H1 (cell line): ENCODE measurements at regions not wholly inside any gene's neighbourhood (a gene's known extent, or its start where the extent isn't known, plus 50 kb on each side); places are given as distances from the start of the nearest gene placed in this dataset.

ENCODE experiments used
- CTCF ChIA-PET: fragments of 300-600 bp; sonication (Branson Sonifier 250); formaldehyde crosslinking; loops from one replicate; lab custom pipeline; 2021; ENCODE audit not compliant: partially characterized antibody; lab: Charles Lee
- POLR2A ChIA-PET: fragments of 300-600 bp; sonication (Branson Sonifier 250); formaldehyde crosslinking; loops from one replicate; lab custom pipeline; 2021; ENCODE audit warnings: inconsistent platforms; ENCODE audit not compliant: partially characterized antibody; lab: Charles Lee
- DNase-seq, 2 experiments: peaks; one replicate each; pipeline versions ENCODE4 v3.0.0 to v3.0.0-alpha.2; 2010 to 2022; ENCODE audit warnings: low spot score in 2 of 2, low read depth in 1 of 2, mixed read lengths in 1 of 2
- FAIRE-seq: peaks from 2 replicates; lab custom pipeline; 2011; peaks lifted over from hg19 to GRCh38; lab: Jason Lieb, UNC
- H2AFZ ChIP-seq: 2 replicates; pipeline ENCODE4 v1.8.1; 2012; ENCODE audit warnings: low read length, inconsistent platforms
- H2AK5ac ChIP-seq: 2 replicates; pipeline ENCODE4 v1.6.1; 2013; ENCODE audit warnings: low read depth, low read length
- H2BK120ac ChIP-seq: replicated peaks from 2 replicates; pipeline ENCODE3; 2013; ENCODE audit warnings: low read depth, low read length, inconsistent platforms
- H2BK12ac ChIP-seq: 2 replicates; pipeline ENCODE4 v1.6.1; 2013; ENCODE audit warnings: low read depth, low read length
- H2BK15ac ChIP-seq: 2 replicates; pipeline ENCODE4 v1.6.1; 2013; ENCODE audit warnings: low read length
- H2BK20ac ChIP-seq: 2 replicates; pipeline ENCODE4 v1.6.1; 2013; ENCODE audit warnings: low read length
- H2BK5ac ChIP-seq: 2 replicates; pipeline ENCODE4 v1.6.1; 2013; ENCODE audit warnings: low read depth, low read length
- H3K14ac ChIP-seq: 2 replicates; pipeline ENCODE4 v1.6.1; 2013; ENCODE audit warnings: inconsistent platforms; ENCODE audit not compliant: insufficient read length
- H3K18ac ChIP-seq: 2 replicates; pipeline ENCODE4 v1.6.1; 2013; ENCODE audit warnings: low read length; ENCODE audit errors: extremely low read depth
- H3K23ac ChIP-seq: 2 replicates; pipeline ENCODE4 v1.6.1; 2013; ENCODE audit warnings: inconsistent platforms; ENCODE audit not compliant: insufficient read length
- H3K23me2 ChIP-seq: 2 replicates; pipeline ENCODE4 v1.6.1; 2013; ENCODE audit warnings: low read depth, low read length
- H3K27ac ChIP-seq: 2 replicates; pipeline ENCODE4 v1.6.1; 2011; ENCODE audit warnings: low read depth, low read length, inconsistent platforms
- H3K27me3 ChIP-seq, 4 experiments: replicated peaks in 1 of 4; 1 replicate in 1 of 4; 2 replicates in 3 of 4; pipeline versions ENCODE4 v1.6.1 to v1.8.1; 2011 to 2013; ENCODE audit warnings: low read length in 3 of 4, mild to moderate bottlenecking in 3 of 4, inconsistent platforms in 2 of 4, mixed read lengths in 2 of 4, moderate library complexity in 1 of 4; ENCODE audit not compliant: control insufficient read depth in 3 of 4, insufficient read depth in 3 of 4; ENCODE audit errors: extremely low read depth in 1 of 4
- H3K36me3 ChIP-seq, 4 experiments: 2 replicates each; pipeline versions ENCODE4 v1.6.1 to v1.8.1; 2011 to 2013; ENCODE audit warnings: mild to moderate bottlenecking in 4 of 4, low read length in 3 of 4, moderate library complexity in 2 of 4, control low read depth in 1 of 4, inconsistent platforms in 1 of 4; ENCODE audit not compliant: insufficient read depth in 4 of 4, control insufficient read depth in 2 of 4
- H3K4ac ChIP-seq: replicated peaks from 2 replicates; pipeline ENCODE3; 2013; ENCODE audit warnings: low read length, low read depth, mixed read lengths, inconsistent platforms; ENCODE audit not compliant: insufficient read length
- H3K4me1 ChIP-seq, 4 experiments: replicated peaks in 1 of 4; 1 replicate in 1 of 4; 2 replicates in 3 of 4; pipeline versions ENCODE4 v1.6.1 to v1.8.1; 2011 to 2013; ENCODE audit warnings: low read length in 3 of 4, inconsistent platforms in 2 of 4, mixed read lengths in 1 of 4; ENCODE audit not compliant: insufficient read depth in 4 of 4, control insufficient read depth in 3 of 4
- H3K4me2 ChIP-seq, 2 experiments: 2 replicates each; pipeline versions ENCODE4 v1.6.1 to v1.8.1; 2011 to 2013; ENCODE audit warnings: low read depth in 2 of 2, low read length in 2 of 2, control low read depth in 1 of 2, inconsistent platforms in 1 of 2, mild to moderate bottlenecking in 1 of 2; ENCODE audit not compliant: insufficient read depth in 1 of 2
- H3K4me3 ChIP-seq, 4 experiments: fragments of 200-600, 300-600 bp in 1 of 4; sonication (generic), shearing (Covaris generic), sonication (Bioruptor Twin) in 1 of 4; 2 replicates each; pipeline versions ENCODE4 v1.5.1 to v1.8.1; 2011 to 2016; ENCODE audit warnings: low read length in 4 of 4, low read depth in 3 of 4, control low read depth in 2 of 4, inconsistent platforms in 2 of 4, mild to moderate bottlenecking in 2 of 4, mixed read lengths in 1 of 4, moderate library complexity in 1 of 4; ENCODE audit not compliant: insufficient read depth in 2 of 4; ENCODE audit errors: extremely low read depth in 1 of 4
- H3K56ac ChIP-seq: replicated peaks from 2 replicates; pipeline ENCODE3; 2013; ENCODE audit warnings: low read depth, mild to moderate bottlenecking, mixed read lengths, low read length, inconsistent platforms; ENCODE audit not compliant: insufficient read length
- H3K79me1 ChIP-seq: 2 replicates; pipeline ENCODE4 v1.6.1; 2013; ENCODE audit warnings: low read depth, low read length, control low read depth
- H3K79me2 ChIP-seq, 2 experiments: 2 replicates each; pipeline versions ENCODE4 v1.6.1 to v1.8.1; 2012 to 2013; ENCODE audit warnings: low read length in 2 of 2, mild to moderate bottlenecking in 2 of 2, inconsistent platforms in 1 of 2; ENCODE audit not compliant: insufficient read depth in 2 of 2, control insufficient read depth in 1 of 2
- H3K9ac ChIP-seq, 4 experiments: replicated peaks in 1 of 4; 1 replicate in 1 of 4; 2 replicates in 3 of 4; pipeline versions ENCODE4 v1.6.1 to v1.8.1; 2011 to 2013; ENCODE audit warnings: low read depth in 3 of 4, low read length in 3 of 4, control low read depth in 2 of 4, mild to moderate bottlenecking in 2 of 4, moderate library complexity in 2 of 4, inconsistent platforms in 1 of 4; ENCODE audit errors: extremely low read depth in 1 of 4
- H3K9me3 ChIP-seq, 2 experiments: 2 replicates each; pipeline versions ENCODE4 v1.6.1 to v1.8.1; 2012 to 2013; ENCODE audit warnings: mild to moderate bottlenecking in 2 of 2, moderate library complexity in 2 of 2, control low read depth in 1 of 2, inconsistent platforms in 1 of 2, low read depth in 1 of 2, low read length in 1 of 2, mixed read lengths in 1 of 2; ENCODE audit not compliant: insufficient read depth in 2 of 2
- H4K20me1 ChIP-seq, 2 experiments: replicated peaks in 1 of 2; 2 replicates each; pipeline versions ENCODE3 to v1.8.1; 2011 to 2013; ENCODE audit warnings: inconsistent platforms in 2 of 2, low read length in 2 of 2, mild to moderate bottlenecking in 1 of 2; ENCODE audit not compliant: insufficient read depth in 2 of 2, control insufficient read depth in 1 of 2
- H4K5ac ChIP-seq: 2 replicates; pipeline ENCODE4 v1.6.1; 2013; ENCODE audit warnings: low read length, low read depth, mixed read lengths, inconsistent platforms; ENCODE audit not compliant: insufficient read length
- H4K8ac ChIP-seq: 2 replicates; pipeline ENCODE4 v1.8.0; 2013; ENCODE audit warnings: mild to moderate bottlenecking, moderate library complexity, low read length, inconsistent platforms; ENCODE audit not compliant: insufficient read depth; ENCODE audit errors: extremely low read depth
- H4K91ac ChIP-seq: replicated peaks from 2 replicates; pipeline ENCODE3; 2013; ENCODE audit warnings: low read length, mixed read lengths, inconsistent platforms; ENCODE audit not compliant: insufficient read length
- ASH2L ChIP-seq: fragments of 200-600, 300-600 bp; sonication (generic); IDR thresholded peaks from one replicate; pipeline ENCODE4 v1.7.1; 2017; ENCODE audit warnings: low read length
- EGR1 ChIP-seq: IDR thresholded peaks from 2 replicates; pipeline ENCODE4 v1.6.1; 2011; ENCODE audit warnings: low read depth, low read length, borderline replicate concordance
- JUND ChIP-seq: IDR thresholded peaks from 2 replicates; pipeline ENCODE4 v1.6.1; 2011; ENCODE audit warnings: mild to moderate bottlenecking, improper control_type of control experiment, low read length
- NANOG ChIP-seq: IDR thresholded peaks from 2 replicates; pipeline ENCODE4 v1.6.1; 2011; ENCODE audit warnings: low read length, low read depth, mild to moderate bottlenecking, inconsistent platforms; ENCODE audit not compliant: insufficient read depth, poor library complexity, severe bottlenecking
- NRF1 ChIP-seq: IDR thresholded peaks from 2 replicates; pipeline ENCODE4 v1.6.1; 2011; ENCODE audit warnings: mild to moderate bottlenecking, low read depth, low read length, improper control_type of control experiment
- POU5F1 ChIP-seq: IDR thresholded peaks from 2 replicates; pipeline ENCODE4 v1.6.1; 2011; ENCODE audit warnings: low read depth, mild to moderate bottlenecking, low read length, moderate library complexity
- RXRA ChIP-seq: IDR thresholded peaks from 2 replicates; pipeline ENCODE4 v1.6.1; 2011; ENCODE audit warnings: low read depth, mild to moderate bottlenecking, low read length, moderate library complexity; ENCODE audit not compliant: insufficient read depth
- SAP30 ChIP-seq: fragments of 300-600 bp; sonication (generic); IDR thresholded peaks from 2 replicates; pipeline ENCODE4 v1.7.1; 2012; ENCODE audit warnings: low read length, moderate library complexity, mild to moderate bottlenecking, inconsistent platforms; ENCODE audit not compliant: insufficient read depth, insufficient replicate concordance
- SIN3A ChIP-seq, 2 experiments: IDR thresholded peaks in 1 of 2; conservative IDR thresholded peaks in 1 of 2; 2 replicates each; pipeline ENCODE4 v1.6.1; 2011 to 2012; ENCODE audit warnings: low read length in 2 of 2, improper control_type of control experiment in 1 of 2, low read depth in 1 of 2, mild to moderate bottlenecking in 1 of 2
- TAF7 ChIP-seq: optimal IDR thresholded peaks from 2 replicates; pipeline ENCODE3; 2011; ENCODE audit warnings: low read depth, mild to moderate bottlenecking, inconsistent platforms, low read length, moderate library complexity, borderline replicate concordance
- TCF12 ChIP-seq: IDR thresholded peaks from 2 replicates; pipeline ENCODE4 v1.6.1; 2011; ENCODE audit warnings: low read depth, mild to moderate bottlenecking, low read length
- YY1 ChIP-seq: IDR thresholded peaks from 2 replicates; pipeline ENCODE4 v1.6.1; 2011; ENCODE audit warnings: low read depth, mild to moderate bottlenecking, low read length
- ZNF274 ChIP-seq: IDR thresholded peaks from 2 replicates; pipeline ENCODE4 v1.7.0; 2012; ENCODE audit warnings: low read length, borderline replicate concordance; ENCODE audit errors: extremely low read depth

- Histone ChIP-seq H3K36me3 (no peaks in the 10 kb centered on the region), H2BK15ac (no peak overlapping the region), H2BK20ac (no peak overlapping the region), H3K56ac (no peak overlapping the region), H2AFZ (no peak overlapping the region), H3K27me3 (no peaks in the 10 kb centered on the region), H3K23me2 (no peaks in the 10 kb centered on the region), H3K4ac (no peak overlapping the region), H3K79me1 (no peaks in the 10 kb centered on the region; the same call in 1 of the 2 replicates), H3K79me2 (no peaks in the 10 kb centered on the region), H3K18ac (no peak overlapping the region), H3K9me3 (peaks cover 1 to 3% of the 10 kb centered on the region in 2 experiments; a peak in 3 of 4 replicates), H3K14ac (no peak overlapping the region), H3K4me3 (no peak overlapping the region), H2BK120ac (no peak overlapping the region), H3K9ac (no peak overlapping the region), H3K4me1 (no peaks in the 10 kb centered on the region), H3K27ac (no peak overlapping the region), H3K23ac (no peak overlapping the region), H2BK12ac (no peak overlapping the region), H4K8ac (no peak overlapping the region), H4K20me1 (no peaks in the 10 kb centered on the region), H4K91ac (no peak overlapping the region), H4K5ac (no peak overlapping the region), H3K4me2 (no peak overlapping the region), H2AK5ac (no peak overlapping the region), H2BK5ac (no peak overlapping the region)
- POLR2A ChIA-PET, result no interaction called here
- CTCF ChIA-PET, result no interaction called here
- FAIRE-seq (no peak), DNase-seq (no peak)
- no peak for TF ChIP-seq ASH2L
- no peak for TF ChIP-seq RXRA
- no peak for TF ChIP-seq NANOG
- no peak for TF ChIP-seq NRF1
- no peak for TF ChIP-seq SIN3A (conservative IDR thresholded peaks at IDR 0.05 in 1 of 2, IDR thresholded peaks at IDR 0.05 in 1 of 2; ENCODE audit: low read depth in 1 of 2, low read length in 2 of 2)
- TF ChIP-seq YY1, result no peak
- no peak for TF ChIP-seq ZNF274
- no peak for TF ChIP-seq TAF7
- TF ChIP-seq JUND, result no peak
- TF ChIP-seq TCF12, result no peak
- TF ChIP-seq EGR1, result no peak
- no peak for TF ChIP-seq POU5F1
- TF ChIP-seq SAP30, result no peak
Measured at GRCh38 chr1:164250365-164250764, 308.6 kb upstream of the PBX1 start.
